Ovary (tissue), 7 donors: ENCODE measurements at regions not wholly inside any gene's neighbourhood (a gene's known extent, or its start where the extent isn't known, plus 50 kb on each side); places are given as distances from the start of the nearest gene placed in this dataset.

ENCODE experiments used
- DNase-seq, 5 donors: peaks; one replicate each; pipeline ENCODE4 v3.0.0-alpha.2; 2019 to 2020
- H3K27ac ChIP-seq, 2 donors: fragments of 200-600 bp; one replicate each; pipeline versions ENCODE4 v1.5.1 to v1.8.0; 2019 to 2022
- H3K27me3 ChIP-seq: fragments of 200-600 bp; one replicate; pipeline ENCODE4 v1.8.0; 2022
- H3K36me3 ChIP-seq: fragments of 200-600 bp; sonication (generic); one replicate; pipeline ENCODE4 v1.5.1; 2019
- H3K4me1 ChIP-seq: one replicate; pipeline ENCODE4 v1.8.1; 2013; ENCODE audit warnings: mild to moderate bottlenecking, moderate library complexity; ENCODE audit not compliant: insufficient read depth
- H3K4me3 ChIP-seq: fragments of 200-600 bp; sonication (generic); one replicate; pipeline ENCODE4 v1.5.1; 2017
- H3K9me3 ChIP-seq, 2 donors: fragments of 200-600 bp in 1 of 2; sonication (generic) in 1 of 2; one replicate each; pipeline versions ENCODE4 v1.5.1 to v1.8.1; 2013 to 2019; ENCODE audit warnings: mild to moderate bottlenecking in 1 of 2, moderate library complexity in 1 of 2
- EP300 ChIP-seq: sonication (generic); formaldehyde crosslinking; IDR thresholded peaks from one replicate; pipeline ENCODE4 v1.6.1; 2017; ENCODE audit warnings: antibody characterized with exemption
- POLR2A ChIP-seq: fragments of 450-650 bp; IDR thresholded peaks from one replicate; pipeline ENCODE4 v1.6.1; 2017; ENCODE audit warnings: antibody characterized with exemption, mild to moderate bottlenecking, moderate library complexity
- WGBS, 3 donors: extraction: QIAGEN DNeasy Blood & Tissue Kit in 1 of 3; methylation state at CpG; one replicate each; pipeline versions ENCODE4 v1.1.5 to v1.1.7; 2013 to 2017; 5-methylcytosine and 5-hydroxymethylcytosine counted together
- intact Hi-C, 4 donors: fragments of 100-400 bp; cut with DNase I; formaldehyde crosslinking; loops; one replicate each; pipeline versions ENCODE4 v1.11.0 to v1.15.1; 2022 to 2023
- TF ChIP-seq, protein P1 (sequence below), 3 donors: fragments of 450-650 bp in 2 of 3; fragments of 200-600 bp in 1 of 3; IDR thresholded peaks; one replicate each; pipeline versions ENCODE4 v1.5.1 to v1.8.0; 2016 to 2022; ENCODE audit warnings: antibody characterized with exemption in 3 of 3, mild to moderate bottlenecking in 1 of 3
- donor health status: DM: no; HTN: no; CAD: no; lungs with moderate emphysema.
- donor health status: DM: no; HTN: no; CAD: no.
- donor health status: Bipolar disorder and iron deficiency.
- donor health status: DM: no; HTN: no; CAD: no.
- donor health status: DM: yes; HTN: yes; CAD: no.

DNA sequence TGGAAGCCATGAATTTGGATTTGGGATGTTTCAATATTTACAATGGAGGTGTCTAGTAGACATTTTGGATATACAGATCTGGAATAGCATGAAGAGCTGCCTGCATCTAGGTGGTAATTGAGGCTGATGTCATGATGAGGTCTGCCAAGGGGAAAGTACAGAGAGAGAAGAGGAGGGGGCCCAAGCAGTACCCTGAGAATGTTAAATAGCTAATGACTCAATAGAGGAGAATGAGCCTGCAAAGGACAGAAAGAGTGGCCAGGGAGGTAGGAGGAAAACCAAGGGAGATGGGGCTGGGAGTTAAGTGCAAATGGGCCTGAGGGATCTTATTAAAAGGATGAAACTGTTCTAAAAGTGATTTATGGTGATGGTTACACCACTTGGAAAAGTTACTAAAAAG, 182.2 kb upstream of the KIT start:
- Histone ChIP-seq H3K27ac (no peak overlapping the region), H3K36me3 (no peaks in the 10 kb centered on the region), H3K27me3 (no peaks in the 10 kb centered on the region), H3K9me3 (no peaks in the 10 kb centered on the region), H3K4me3 (no peak overlapping the region), H3K4me1 (no peaks in the 10 kb centered on the region)
- no peak for DNase-seq
- intact Hi-C loops = no loop called here
- no peak for TF ChIP-seq EP300
- no peak for TF ChIP-seq POLR2A
- TF ChIP-seq, protein P1, sequence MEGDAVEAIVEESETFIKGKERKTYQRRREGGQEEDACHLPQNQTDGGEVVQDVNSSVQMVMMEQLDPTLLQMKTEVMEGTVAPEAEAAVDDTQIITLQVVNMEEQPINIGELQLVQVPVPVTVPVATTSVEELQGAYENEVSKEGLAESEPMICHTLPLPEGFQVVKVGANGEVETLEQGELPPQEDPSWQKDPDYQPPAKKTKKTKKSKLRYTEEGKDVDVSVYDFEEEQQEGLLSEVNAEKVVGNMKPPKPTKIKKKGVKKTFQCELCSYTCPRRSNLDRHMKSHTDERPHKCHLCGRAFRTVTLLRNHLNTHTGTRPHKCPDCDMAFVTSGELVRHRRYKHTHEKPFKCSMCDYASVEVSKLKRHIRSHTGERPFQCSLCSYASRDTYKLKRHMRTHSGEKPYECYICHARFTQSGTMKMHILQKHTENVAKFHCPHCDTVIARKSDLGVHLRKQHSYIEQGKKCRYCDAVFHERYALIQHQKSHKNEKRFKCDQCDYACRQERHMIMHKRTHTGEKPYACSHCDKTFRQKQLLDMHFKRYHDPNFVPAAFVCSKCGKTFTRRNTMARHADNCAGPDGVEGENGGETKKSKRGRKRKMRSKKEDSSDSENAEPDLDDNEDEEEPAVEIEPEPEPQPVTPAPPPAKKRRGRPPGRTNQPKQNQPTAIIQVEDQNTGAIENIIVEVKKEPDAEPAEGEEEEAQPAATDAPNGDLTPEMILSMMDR (IDR thresholded peaks at IDR 0.05) = no peak

- no peak for DNase-seq
- intact Hi-C loops = no loop called here
- H3K4me3 ChIP-seq = no peak overlapping the region
- TF ChIP-seq POLR2A = no peak
- TF ChIP-seq, protein P1 (IDR thresholded peaks at IDR 0.05) = no peak
- TF ChIP-seq EP300 = no peak
- no peaks in the 10 kb centered on the region for H3K9me3 ChIP-seq
- H3K36me3 ChIP-seq = no peaks in the 10 kb centered on the region
- H3K27ac ChIP-seq = no peak overlapping the region
- WGBS, 3 donors = 82 to 87% (median 86%) methylated on average over 6 of the region's 6 CpGs
- H3K4me1 ChIP-seq = no peaks in the 10 kb centered on the region
- H3K27me3 ChIP-seq = no peaks in the 10 kb centered on the region
Measured at GRCh38 chr4:54482529-54483200, 175.1 kb upstream of the KIT start.

GRCh38 chr4:54484383-54484782, 173.4 kb upstream of the KIT start:
- DNase-seq = no peak
- TF ChIP-seq, protein P1 (IDR thresholded peaks at IDR 0.05) = no peak
- TF ChIP-seq POLR2A (no peak), EP300 (no peak)
- Histone ChIP-seq H3K4me3 (no peak overlapping the region), H3K36me3 (no peaks in the 10 kb centered on the region), H3K27me3 (no peaks in the 10 kb centered on the region), H3K9me3 (no peaks in the 10 kb centered on the region), H3K4me1 (no peaks in the 10 kb centered on the region), H3K27ac (no peak overlapping the region)
- WGBS, 3 donors = 88 to 92% (median 90%) methylated on average over 6 of the region's 6 CpGs
- intact Hi-C loops = no loop called here

GRCh38 chr4:54487491-54487890, 170.3 kb upstream of the KIT start:
- Histone ChIP-seq H3K9me3 (no peaks in the 10 kb centered on the region), H3K27me3 (no peaks in the 10 kb centered on the region), H3K36me3 (no peaks in the 10 kb centered on the region), H3K4me3 (no peak overlapping the region), H3K27ac (no peak overlapping the region), H3K4me1 (no peaks in the 10 kb centered on the region)
- TF ChIP-seq EP300 (no peak), POLR2A (no peak)
- TF ChIP-seq, protein P1 (IDR thresholded peaks at IDR 0.05) = no peak
- intact Hi-C loops = no loop called here
- WGBS, 3 donors = 94 to 100% (median 95%) methylated on average over 2 of the region's 2 CpGs
- no peak for DNase-seq
